HCT116 (cell line): ENCODE measurements at regions not wholly inside any gene's neighbourhood (a gene's known extent, or its start where the extent isn't known, plus 50 kb on each side); places are given as distances from the start of the nearest gene placed in this dataset.

ENCODE experiments used
- ATAC-seq: fragments of 200-7000 bp; cut with Tn5 transposase; 2 replicates; pipeline ENCODE4 v1.9.1; 2020; ENCODE audit warnings: mild to moderate bottlenecking, moderate library complexity
- BruUV-seq: library from RNA; stranded (reverse); fragments of 400-500 nt; replicated peaks from 2 replicates; lab custom pipeline; 2021; lab: Mats Ljungman, UMichigan
- CTCF ChIA-PET: fragments of 300-600 bp; sonication (Branson Sonifier 250); formaldehyde crosslinking; loops from one replicate; lab custom pipeline; 2021; ENCODE audit warnings: antibody characterized with exemption; lab: Charles Lee
- POLR2A ChIA-PET: fragments of 300-600, 350-600 bp; sonication (Branson Sonifier 250); formaldehyde crosslinking; loops from one replicate; lab custom pipeline; 2021; ENCODE audit warnings: antibody characterized with exemption; lab: Charles Lee
- RAD21 ChIA-PET, 2 experiments: fragments of 300-600 bp; sonication (Branson Sonifier 250); formaldehyde crosslinking; loops; one replicate each; lab custom pipeline; 2023; ENCODE audit warnings: low total read pairs in 2 of 2; ENCODE audit not compliant: uncharacterized antibody in 2 of 2, unreplicated experiment in 2 of 2, low non-redundant PET in 1 of 2; lab: Charles Lee
- DNase-seq: peaks from one replicate; pipeline ENCODE4 v3.0.0-alpha.2; 2010; ENCODE audit warnings: low read depth, low spot score
- H2AFZ ChIP-seq: fragments of 200-600 bp; shearing (Covaris generic), sonication (generic); 2 replicates; pipeline ENCODE4 v1.6.1; 2017; ENCODE audit warnings: low read depth, mixed run types, mixed read lengths, antibody characterized with exemption, low read length; ENCODE audit not compliant: poor library complexity, severe bottlenecking
- H3K27ac ChIP-seq: 2 replicates; pipeline ENCODE4 v1.5.1; 2012; ENCODE audit warnings: low read depth, low read length
- H3K27me3 ChIP-seq: fragments of 200-600 bp; sonication (generic); 2 replicates; pipeline ENCODE4 v1.6.1; 2016; ENCODE audit warnings: mixed run types, low read length, mixed read lengths; ENCODE audit not compliant: insufficient read depth
- H3K36me3 ChIP-seq, 2 experiments: fragments of 200-500 bp in 1 of 2; fragments of 200-600 bp in 1 of 2; sonication (Bioruptor generic) in 1 of 2; sonication (generic) in 1 of 2; 2 replicates each; pipeline versions ENCODE4 v1.5.1 to v1.6.1; 2014 to 2016; ENCODE audit warnings: low read length in 2 of 2, inconsistent platforms in 1 of 2, mixed read lengths in 1 of 2, mixed run types in 1 of 2; ENCODE audit not compliant: insufficient read depth in 2 of 2, control insufficient read depth in 1 of 2
- H3K4me1 ChIP-seq, 2 experiments: fragments of 200-600 bp in 1 of 2; sonication (generic) in 1 of 2; 2 replicates each; pipeline versions ENCODE4 v1.5.1 to v1.6.1; 2012 to 2017; ENCODE audit warnings: low read length in 2 of 2, inconsistent platforms in 1 of 2, mild to moderate bottlenecking in 1 of 2, mixed read lengths in 1 of 2, mixed run types in 1 of 2, moderate library complexity in 1 of 2; ENCODE audit not compliant: insufficient read depth in 2 of 2, control insufficient read depth in 1 of 2
- H3K4me2 ChIP-seq: fragments of 200-600 bp; sonication (generic); 2 replicates; pipeline ENCODE4 v1.6.1; 2017; ENCODE audit warnings: mixed run types, low read length, mixed read lengths
- H3K4me3 ChIP-seq, 2 experiments: fragments of 200-600 bp in 1 of 2; sonication (generic) in 1 of 2; replicated peaks in 1 of 2; 2 replicates each; pipeline ENCODE4 v1.5.1; 2011 to 2016; ENCODE audit warnings: low read length in 2 of 2, control low read depth in 1 of 2, low read depth in 1 of 2, mild to moderate bottlenecking in 1 of 2, mixed read lengths in 1 of 2, mixed run types in 1 of 2
- H3K79me2 ChIP-seq: fragments of 200-600 bp; sonication (generic); 2 replicates; pipeline ENCODE4 v1.6.1; 2017; ENCODE audit warnings: mild to moderate bottlenecking, mixed run types, low read length, moderate library complexity, mixed read lengths; ENCODE audit not compliant: insufficient read depth
- H3K9ac ChIP-seq: fragments of 200-600 bp; sonication (generic); 2 replicates; pipeline ENCODE4 v1.6.1; 2016; ENCODE audit warnings: low read length, mixed read lengths
- H3K9me2 ChIP-seq: fragments of 200-600 bp; sonication (generic), shearing (Covaris generic); 2 replicates; pipeline ENCODE4 v1.6.1; 2017; ENCODE audit warnings: mixed run types, mild to moderate bottlenecking, moderate library complexity; ENCODE audit not compliant: insufficient read depth
- H3K9me3 ChIP-seq, 2 experiments: fragments of 200-500 bp in 1 of 2; fragments of 200-600 bp in 1 of 2; sonication (Bioruptor generic) in 1 of 2; sonication (generic) in 1 of 2; 2 replicates each; pipeline ENCODE4 v1.6.1; 2014 to 2017; ENCODE audit warnings: low read length in 2 of 2, mixed read lengths in 2 of 2, inconsistent platforms in 1 of 2, low read depth in 1 of 2, mild to moderate bottlenecking in 1 of 2, mixed run types in 1 of 2, moderate library complexity in 1 of 2; ENCODE audit not compliant: control insufficient read depth in 1 of 2, insufficient read depth in 1 of 2
- H4K20me1 ChIP-seq: fragments of 200-600 bp; sonication (generic), shearing (Covaris generic); 2 replicates; pipeline ENCODE4 v1.6.1; 2017; ENCODE audit warnings: mixed run types, mild to moderate bottlenecking, moderate library complexity; ENCODE audit not compliant: insufficient read depth
- CBX3 ChIP-seq: IDR thresholded peaks from 2 replicates; pipeline ENCODE4 v1.6.1; 2012; ENCODE audit warnings: low read depth
- CEBPB ChIP-seq: IDR thresholded peaks from 2 replicates; pipeline ENCODE4 v1.6.1; 2012; ENCODE audit warnings: low read depth
- CTCF ChIP-seq, 3 experiments: fragments of 200-600 bp in 1 of 3; sonication (generic) in 1 of 3; IDR thresholded peaks in 2 of 3; conservative IDR thresholded peaks in 1 of 3; 2 replicates each; pipeline ENCODE4 v1.5.1; 2012 to 2017; ENCODE audit warnings: low read depth in 2 of 3, low read length in 2 of 3, antibody characterized with exemption in 1 of 3, borderline replicate concordance in 1 of 3, control low read depth in 1 of 3, mild to moderate bottlenecking in 1 of 3, mixed read lengths in 1 of 3, mixed run types in 1 of 3, moderate library complexity in 1 of 3; ENCODE audit not compliant: insufficient read depth in 1 of 3
- EGR1 ChIP-seq: IDR thresholded peaks from 2 replicates; pipeline ENCODE4 v1.6.1; 2012; ENCODE audit warnings: low read depth
- ELF1 ChIP-seq: IDR thresholded peaks from 2 replicates; pipeline ENCODE4 v1.6.1; 2012; ENCODE audit warnings: low read depth, borderline replicate concordance
- EZH2 ChIP-seq: fragments of 200-600 bp; sonication (generic); IDR thresholded peaks from 2 replicates; pipeline ENCODE4 v1.6.1; 2017; ENCODE audit warnings: antibody characterized with exemption, mixed run types
- FOSL1 ChIP-seq: IDR thresholded peaks from 2 replicates; pipeline ENCODE4 v1.6.1; 2012; ENCODE audit warnings: low read depth
- JUND ChIP-seq: IDR thresholded peaks from 2 replicates; pipeline ENCODE4 v1.6.1; 2012
- MAX ChIP-seq: IDR thresholded peaks from 2 replicates; pipeline ENCODE4 v1.6.1; 2012
- REST ChIP-seq: IDR thresholded peaks from 2 replicates; pipeline ENCODE4 v1.6.1; 2012; ENCODE audit warnings: low read depth
- SIN3A ChIP-seq: IDR thresholded peaks from 2 replicates; pipeline ENCODE4 v1.6.1; 2012; ENCODE audit warnings: low read depth
- SP1 ChIP-seq: IDR thresholded peaks from 2 replicates; pipeline ENCODE4 v1.6.1; 2012; ENCODE audit warnings: low read depth
- TCF7L2 ChIP-seq: IDR thresholded peaks from 2 replicates; pipeline ENCODE4 v1.7.0; 2011; ENCODE audit warnings: borderline replicate concordance, inconsistent platforms; ENCODE audit not compliant: insufficient read depth, insufficient read length; ENCODE audit errors: extremely low read depth
- ZFX ChIP-seq: fragments of 450-650 bp; IDR thresholded peaks from 2 replicates; pipeline ENCODE4 v1.6.1; 2017
- intact Hi-C: fragments of 100-400 bp; cut with micrococcal nuclease; formaldehyde crosslinking; loops from 2 replicates; pipeline ENCODE4 v1.10.0; 2022
- TF ChIP-seq, protein P1 (sequence below): IDR thresholded peaks from 2 replicates; pipeline ENCODE4 v1.6.1; 2011; ENCODE audit warnings: mild to moderate bottlenecking, low read length, moderate library complexity; ENCODE audit not compliant: insufficient replicate concordance; ENCODE audit errors: extremely low read depth

- POLR2A ChIA-PET: no interaction called here
Observed at GRCh38 chr4:124540014-124540413, 172.5 kb downstream of the ANKRD50 start.

More at GRCh38 chr4:124540014-124540413, 172.5 kb downstream of the ANKRD50 start:
- Histone ChIP-seq H2AFZ (no peak overlapping the region), H3K79me2 (no peaks in the 10 kb centered on the region), H3K9me2 (no peaks in the 10 kb centered on the region), H3K36me3 (no peaks in the 10 kb centered on the region), H3K9me3 (no peaks in the 10 kb centered on the region), H3K9ac (no peak overlapping the region), H3K4me1 (no peaks in the 10 kb centered on the region), H3K27ac (no peak overlapping the region), H3K4me3 (no peak overlapping the region), H3K27me3 (no peaks in the 10 kb centered on the region), H3K4me2 (no peak overlapping the region)
- BruUV-seq: no TSS peak
- CTCF ChIA-PET: no interaction called here
- intact Hi-C loops: no loop called here
- ATAC-seq: no peak
- TF ChIP-seq TCF7L2 (no peak), EZH2 (no peak), CEBPB (no peak), ZFX (no peak), SP1 (no peak), REST (no peak), EGR1 (no peak), CTCF (IDR thresholded peaks at IDR 0.05 in 2 of 3, conservative IDR thresholded peaks at IDR 0.05 in 1 of 3; ENCODE audit: borderline replicate concordance in 1 of 3, insufficient read depth in 1 of 3, low read depth in 2 of 3, low read length in 2 of 3) (no peak), JUND (no peak), ELF1 (no peak), SIN3A (no peak), FOSL1 (no peak), MAX (no peak), CBX3 (no peak)
- TF ChIP-seq, protein P1, sequence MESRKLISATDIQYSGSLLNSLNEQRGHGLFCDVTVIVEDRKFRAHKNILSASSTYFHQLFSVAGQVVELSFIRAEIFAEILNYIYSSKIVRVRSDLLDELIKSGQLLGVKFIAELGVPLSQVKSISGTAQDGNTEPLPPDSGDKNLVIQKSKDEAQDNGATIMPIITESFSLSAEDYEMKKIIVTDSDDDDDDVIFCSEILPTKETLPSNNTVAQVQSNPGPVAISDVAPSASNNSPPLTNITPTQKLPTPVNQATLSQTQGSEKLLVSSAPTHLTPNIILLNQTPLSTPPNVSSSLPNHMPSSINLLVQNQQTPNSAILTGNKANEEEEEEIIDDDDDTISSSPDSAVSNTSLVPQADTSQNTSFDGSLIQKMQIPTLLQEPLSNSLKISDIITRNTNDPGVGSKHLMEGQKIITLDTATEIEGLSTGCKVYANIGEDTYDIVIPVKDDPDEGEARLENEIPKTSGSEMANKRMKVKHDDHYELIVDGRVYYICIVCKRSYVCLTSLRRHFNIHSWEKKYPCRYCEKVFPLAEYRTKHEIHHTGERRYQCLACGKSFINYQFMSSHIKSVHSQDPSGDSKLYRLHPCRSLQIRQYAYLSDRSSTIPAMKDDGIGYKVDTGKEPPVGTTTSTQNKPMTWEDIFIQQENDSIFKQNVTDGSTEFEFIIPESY: no peak
- TF ChIP-seq, all 23 proteins: peak for 0
- DNase-seq: no peak
- no peaks in the 10 kb centered on the region for H4K20me1 ChIP-seq
- RAD21 ChIA-PET: no interaction called here
